Calu3 (cell line): ENCODE measurements at regions not wholly inside any gene's neighbourhood (a gene's known extent, or its start where the extent isn't known, plus 50 kb on each side); places are given as distances from the start of the nearest gene placed in this dataset.

ENCODE experiments used
- BruUV-seq: library from RNA; stranded (reverse); fragments of 400-500 nt; replicated peaks from 2 replicates; lab custom pipeline; 2021; lab: Mats Ljungman, UMichigan
- CTCF ChIA-PET: fragments of 300-600 bp; sonication (Branson Sonifier 250); formaldehyde crosslinking; loops from one replicate; lab custom pipeline; 2022; ENCODE audit warnings: antibody characterized with exemption; lab: Charles Lee
- DNase-seq: peaks from one replicate; pipeline ENCODE4 v3.0.0; 2022
- H3K27ac Mint-ChIP-seq: one replicate; pipeline ENCODE4 v1.8.0; 2022; ENCODE audit warnings: mixed read lengths; ENCODE audit not compliant: unreplicated experiment
- H3K27me3 Mint-ChIP-seq: one replicate; pipeline ENCODE4 v1.8.0; 2022; ENCODE audit warnings: mixed read lengths; ENCODE audit not compliant: unreplicated experiment
- H3K36me3 Mint-ChIP-seq: one replicate; pipeline ENCODE4 v1.8.0; 2022; ENCODE audit warnings: mild to moderate bottlenecking, moderate library complexity, mixed read lengths; ENCODE audit not compliant: insufficient read depth, unreplicated experiment
- H3K4me1 Mint-ChIP-seq: one replicate; pipeline ENCODE4 v1.8.0; 2022; ENCODE audit warnings: mild to moderate bottlenecking, low read depth, mixed read lengths; ENCODE audit not compliant: unreplicated experiment
- H3K4me3 Mint-ChIP-seq: one replicate; pipeline ENCODE4 v1.8.0; 2022; ENCODE audit warnings: mild to moderate bottlenecking, low read depth, moderate library complexity, mixed read lengths; ENCODE audit not compliant: unreplicated experiment
- H3K9me3 Mint-ChIP-seq: one replicate; pipeline ENCODE4 v1.8.0; 2022; ENCODE audit warnings: low read depth, mixed read lengths; ENCODE audit not compliant: unreplicated experiment
- intact Hi-C: fragments of 100-400 bp; cut with micrococcal nuclease; formaldehyde crosslinking; loops from one replicate; pipeline ENCODE4 v1.10.0; 2022; ENCODE audit not compliant: unreplicated experiment
- TF ChIP-seq, protein P1 (sequence below): fragments of 200-600 bp; IDR thresholded peaks from one replicate; pipeline ENCODE4 v1.8.0; 2022; ENCODE audit warnings: antibody characterized with exemption; ENCODE audit not compliant: unreplicated experiment

GRCh38 chr3:194277104-194277785 is 73.9 kb downstream of the CPN2 start:
- H3K4me3 Mint-ChIP-seq = no peak overlapping the region
- TF ChIP-seq, protein P1, sequence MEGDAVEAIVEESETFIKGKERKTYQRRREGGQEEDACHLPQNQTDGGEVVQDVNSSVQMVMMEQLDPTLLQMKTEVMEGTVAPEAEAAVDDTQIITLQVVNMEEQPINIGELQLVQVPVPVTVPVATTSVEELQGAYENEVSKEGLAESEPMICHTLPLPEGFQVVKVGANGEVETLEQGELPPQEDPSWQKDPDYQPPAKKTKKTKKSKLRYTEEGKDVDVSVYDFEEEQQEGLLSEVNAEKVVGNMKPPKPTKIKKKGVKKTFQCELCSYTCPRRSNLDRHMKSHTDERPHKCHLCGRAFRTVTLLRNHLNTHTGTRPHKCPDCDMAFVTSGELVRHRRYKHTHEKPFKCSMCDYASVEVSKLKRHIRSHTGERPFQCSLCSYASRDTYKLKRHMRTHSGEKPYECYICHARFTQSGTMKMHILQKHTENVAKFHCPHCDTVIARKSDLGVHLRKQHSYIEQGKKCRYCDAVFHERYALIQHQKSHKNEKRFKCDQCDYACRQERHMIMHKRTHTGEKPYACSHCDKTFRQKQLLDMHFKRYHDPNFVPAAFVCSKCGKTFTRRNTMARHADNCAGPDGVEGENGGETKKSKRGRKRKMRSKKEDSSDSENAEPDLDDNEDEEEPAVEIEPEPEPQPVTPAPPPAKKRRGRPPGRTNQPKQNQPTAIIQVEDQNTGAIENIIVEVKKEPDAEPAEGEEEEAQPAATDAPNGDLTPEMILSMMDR = no peak
- H3K4me1 Mint-ChIP-seq = peaks cover 30% of the 10 kb centered on the region
- peaks cover 15% of the 10 kb centered on the region for H3K36me3 Mint-ChIP-seq
- intact Hi-C loops = no loop called here
- H3K9me3 Mint-ChIP-seq = no peaks in the 10 kb centered on the region
- no peak for DNase-seq
- CTCF ChIA-PET = interaction anchor here (1.2 kb wide), 1 partner anchor 10 kb away, joined by 4 read pairs; no protein-coding TSS in a partner anchor
- BruUV-seq = no TSS peak
- H3K27me3 Mint-ChIP-seq = peaks cover 24% of the 10 kb centered on the region
- H3K27ac Mint-ChIP-seq = no peak overlapping the region

DNA sequence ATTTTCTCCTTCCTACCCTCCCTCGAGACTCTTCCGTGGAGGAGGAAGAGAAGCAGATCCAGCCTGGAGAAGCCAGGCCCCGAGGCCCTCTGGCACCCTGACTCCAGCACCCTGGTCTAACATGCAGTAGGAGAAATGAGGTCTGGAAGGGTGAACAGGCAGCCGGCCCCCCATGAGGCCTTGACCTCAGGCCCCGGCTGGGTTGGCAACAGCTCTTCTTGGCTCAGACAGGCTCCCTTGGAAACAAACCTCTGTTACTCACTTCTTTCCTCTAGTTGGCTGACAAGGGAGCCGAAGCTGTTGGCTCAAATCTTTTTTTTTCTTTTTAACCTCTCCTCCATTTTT is 73.4 kb downstream of the CPN2 start:
- Mint-ChIP-seq H3K27me3 (peaks cover 29% of the 10 kb centered on the region), H3K4me1 (peaks cover 30% of the 10 kb centered on the region), H3K4me3 (no peak overlapping the region), H3K9me3 (no peaks in the 10 kb centered on the region), H3K36me3 (peaks cover 15% of the 10 kb centered on the region), H3K27ac (no peak overlapping the region)
- CTCF ChIA-PET = interaction anchor here (1.2 kb wide), 1 partner anchor 10 kb away, joined by 4 read pairs; no protein-coding TSS in a partner anchor
- intact Hi-C loops = no loop called here
- BruUV-seq = no TSS peak
- no peak for DNase-seq
- TF ChIP-seq, protein P1 = no peak

- TF ChIP-seq, protein P1 = no peak
- Mint-ChIP-seq H3K27ac (no peak overlapping the region), H3K27me3 (peaks cover 34% of the 10 kb centered on the region), H3K4me3 (no peak overlapping the region), H3K4me1 (peaks cover 30% of the 10 kb centered on the region), H3K9me3 (no peaks in the 10 kb centered on the region), H3K36me3 (peaks cover 15% of the 10 kb centered on the region)
- intact Hi-C loops = no loop called here
- DNase-seq = no peak
- CTCF ChIA-PET = interaction anchor here (1.2 kb wide), 1 partner anchor 11 kb away, joined by 4 read pairs; no protein-coding TSS in a partner anchor
- BruUV-seq = no TSS peak
Observed at GRCh38 chr3:194278186-194278845, 72.8 kb downstream of the CPN2 start.

DNA sequence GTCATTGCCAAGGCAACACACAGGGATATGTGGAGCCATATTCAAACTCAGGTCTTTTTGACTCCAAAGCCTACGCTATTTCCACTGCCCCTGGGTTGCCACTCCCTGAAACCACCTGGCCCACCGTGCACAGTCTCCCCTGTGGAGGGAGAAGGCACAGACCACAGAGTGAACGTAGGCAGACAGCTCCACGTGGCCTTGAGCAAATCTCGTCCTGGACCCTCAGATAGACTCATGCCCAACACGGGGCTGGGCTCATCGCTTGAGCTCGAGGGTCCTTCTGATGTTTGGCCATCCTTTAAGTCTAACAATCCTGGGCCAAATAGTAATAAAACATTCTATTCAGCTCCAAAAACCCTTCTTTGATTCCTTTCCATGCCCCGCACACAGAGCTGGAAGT is 72.0 kb downstream of the CPN2 start:
- no peak for DNase-seq
- H3K36me3 Mint-ChIP-seq = peaks cover 15% of the 10 kb centered on the region
- H3K4me1 Mint-ChIP-seq = peaks cover 22% of the 10 kb centered on the region
- peaks cover 42% of the 10 kb centered on the region for H3K27me3 Mint-ChIP-seq
- H3K4me3 Mint-ChIP-seq = no peak overlapping the region
- no peak overlapping the region for H3K27ac Mint-ChIP-seq
- TF ChIP-seq, protein P1 = no peak
- CTCF ChIA-PET = no interaction called here
- no peaks in the 10 kb centered on the region for H3K9me3 Mint-ChIP-seq
- intact Hi-C loops = no loop called here
- BruUV-seq = no TSS peak
